ENCODE measurements at regions not wholly inside any gene's neighbourhood (a gene's known extent, or its start where the extent isn't known, plus 50 kb on each side); places are given as distances from the start of the nearest gene placed in this dataset.

- no peak overlapping the region for H3K27ac ChIP-seq
- H3K4me3 ChIP-seq (ENCODE audit: low read depth in 1 of 2, low read length in 1 of 2): no peak overlapping the region
- no peaks in the 10 kb centered on the region for H3K4me1 ChIP-seq (ENCODE audit: control insufficient read depth in 1 of 2, insufficient read depth in 1 of 2, low read depth in 1 of 2, low read length in 1 of 2)
- no peaks in the 10 kb centered on the region for H3K36me3 ChIP-seq
- no peaks in the 10 kb centered on the region for H3K27me3 ChIP-seq
- no peaks in the 10 kb centered on the region for H3K9me3 ChIP-seq
- TF ChIP-seq, protein P1, sequence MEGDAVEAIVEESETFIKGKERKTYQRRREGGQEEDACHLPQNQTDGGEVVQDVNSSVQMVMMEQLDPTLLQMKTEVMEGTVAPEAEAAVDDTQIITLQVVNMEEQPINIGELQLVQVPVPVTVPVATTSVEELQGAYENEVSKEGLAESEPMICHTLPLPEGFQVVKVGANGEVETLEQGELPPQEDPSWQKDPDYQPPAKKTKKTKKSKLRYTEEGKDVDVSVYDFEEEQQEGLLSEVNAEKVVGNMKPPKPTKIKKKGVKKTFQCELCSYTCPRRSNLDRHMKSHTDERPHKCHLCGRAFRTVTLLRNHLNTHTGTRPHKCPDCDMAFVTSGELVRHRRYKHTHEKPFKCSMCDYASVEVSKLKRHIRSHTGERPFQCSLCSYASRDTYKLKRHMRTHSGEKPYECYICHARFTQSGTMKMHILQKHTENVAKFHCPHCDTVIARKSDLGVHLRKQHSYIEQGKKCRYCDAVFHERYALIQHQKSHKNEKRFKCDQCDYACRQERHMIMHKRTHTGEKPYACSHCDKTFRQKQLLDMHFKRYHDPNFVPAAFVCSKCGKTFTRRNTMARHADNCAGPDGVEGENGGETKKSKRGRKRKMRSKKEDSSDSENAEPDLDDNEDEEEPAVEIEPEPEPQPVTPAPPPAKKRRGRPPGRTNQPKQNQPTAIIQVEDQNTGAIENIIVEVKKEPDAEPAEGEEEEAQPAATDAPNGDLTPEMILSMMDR (IDR thresholded peaks at IDR 0.05): no peak
Measured at GRCh38 chr20:60728705-60729104, 523.4 kb upstream of the CDH4 start.

DNA sequence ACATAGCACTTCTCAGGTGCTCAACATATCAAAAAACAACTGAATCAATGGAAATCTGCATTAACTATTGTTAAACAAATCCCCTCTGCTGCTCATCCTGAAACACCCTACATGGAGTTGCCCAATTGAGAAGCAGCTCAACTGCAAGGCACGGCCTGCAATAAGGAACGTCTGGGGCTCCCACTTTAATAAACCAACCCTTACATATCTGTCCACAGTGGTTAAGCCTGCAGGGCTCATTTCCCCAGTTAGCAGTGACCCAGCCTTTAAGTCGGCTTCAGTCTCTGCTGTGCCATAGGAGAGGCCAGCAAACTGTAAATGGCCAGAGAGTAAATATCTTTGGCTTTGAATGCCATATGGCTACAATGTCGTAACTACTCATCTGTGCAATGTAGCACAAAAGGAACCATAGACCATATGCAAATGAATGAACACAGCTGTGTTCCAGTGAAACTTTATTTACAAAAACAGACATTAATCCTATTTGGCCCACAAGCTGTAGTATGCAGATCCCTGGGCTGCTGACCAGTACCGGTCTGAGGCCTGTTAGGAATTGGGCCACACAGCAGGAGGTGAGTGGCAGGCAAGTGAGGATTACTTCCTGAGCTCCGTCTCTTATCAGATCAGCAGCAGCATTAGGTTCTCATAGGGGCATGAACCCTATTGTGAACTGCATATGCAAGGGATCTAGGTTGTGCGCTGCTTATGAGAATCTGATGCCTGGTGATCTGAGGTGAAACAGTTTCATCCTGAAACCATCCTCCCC is 522.7 kb upstream of the CDH4 start:
- no peaks in the 10 kb centered on the region for H3K27me3 ChIP-seq
- H3K4me1 ChIP-seq (ENCODE audit: control insufficient read depth in 1 of 2, insufficient read depth in 1 of 2, low read depth in 1 of 2, low read length in 1 of 2): no peaks in the 10 kb centered on the region
- no peaks in the 10 kb centered on the region for H3K9me3 ChIP-seq
- no peak overlapping the region for H3K27ac ChIP-seq
- H3K4me3 ChIP-seq (ENCODE audit: low read depth in 1 of 2, low read length in 1 of 2): no peak overlapping the region
- TF ChIP-seq, protein P1 (IDR thresholded peaks at IDR 0.05): no peak
- no peaks in the 10 kb centered on the region for H3K36me3 ChIP-seq

- no peaks in the 10 kb centered on the region for H3K36me3 ChIP-seq
- H3K4me1 ChIP-seq (ENCODE audit: control insufficient read depth in 1 of 2, insufficient read depth in 1 of 2, low read depth in 1 of 2, low read length in 1 of 2): no peaks in the 10 kb centered on the region
- H3K27me3 ChIP-seq: no peaks in the 10 kb centered on the region
- no peak overlapping the region for H3K27ac ChIP-seq
- no peaks in the 10 kb centered on the region for H3K9me3 ChIP-seq
- TF ChIP-seq, protein P1 (IDR thresholded peaks at IDR 0.05): no peak
- no peak overlapping the region for H3K4me3 ChIP-seq (ENCODE audit: low read depth in 1 of 2, low read length in 1 of 2)
Measured at GRCh38 chr20:60732322-60732721, 519.7 kb upstream of the CDH4 start.

DNA sequence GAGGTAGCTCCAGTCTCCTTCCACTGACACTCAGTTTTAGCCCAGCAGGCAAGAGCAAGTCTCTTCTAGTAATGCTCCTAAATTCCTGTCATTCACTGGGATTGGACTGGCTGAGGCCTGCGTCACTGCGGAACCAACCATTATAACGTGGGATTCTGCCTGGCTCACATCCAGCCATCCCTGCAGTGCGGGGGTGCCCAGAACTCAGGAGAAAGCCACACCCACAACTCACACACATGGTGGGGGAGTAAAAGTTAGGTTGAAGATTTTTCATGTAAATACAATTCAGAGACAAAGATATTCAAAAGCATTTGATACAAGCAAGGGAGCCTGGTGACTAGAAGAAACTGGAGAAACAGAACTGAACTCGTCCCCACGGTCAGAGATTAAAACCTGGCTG is 504.0 kb upstream of the CDH4 start:
- Histone ChIP-seq H3K9me3 (no peaks in the 10 kb centered on the region), H3K27ac (no peak overlapping the region), H3K27me3 (no peaks in the 10 kb centered on the region), H3K4me1 (ENCODE audit: control insufficient read depth in 1 of 2, insufficient read depth in 1 of 2, low read depth in 1 of 2, low read length in 1 of 2) (no peaks in the 10 kb centered on the region), H3K36me3 (no peaks in the 10 kb centered on the region), H3K4me3 (ENCODE audit: low read depth in 1 of 2, low read length in 1 of 2) (no peak overlapping the region)
- TF ChIP-seq, protein P1 (IDR thresholded peaks at IDR 0.05): no peak

DNA sequence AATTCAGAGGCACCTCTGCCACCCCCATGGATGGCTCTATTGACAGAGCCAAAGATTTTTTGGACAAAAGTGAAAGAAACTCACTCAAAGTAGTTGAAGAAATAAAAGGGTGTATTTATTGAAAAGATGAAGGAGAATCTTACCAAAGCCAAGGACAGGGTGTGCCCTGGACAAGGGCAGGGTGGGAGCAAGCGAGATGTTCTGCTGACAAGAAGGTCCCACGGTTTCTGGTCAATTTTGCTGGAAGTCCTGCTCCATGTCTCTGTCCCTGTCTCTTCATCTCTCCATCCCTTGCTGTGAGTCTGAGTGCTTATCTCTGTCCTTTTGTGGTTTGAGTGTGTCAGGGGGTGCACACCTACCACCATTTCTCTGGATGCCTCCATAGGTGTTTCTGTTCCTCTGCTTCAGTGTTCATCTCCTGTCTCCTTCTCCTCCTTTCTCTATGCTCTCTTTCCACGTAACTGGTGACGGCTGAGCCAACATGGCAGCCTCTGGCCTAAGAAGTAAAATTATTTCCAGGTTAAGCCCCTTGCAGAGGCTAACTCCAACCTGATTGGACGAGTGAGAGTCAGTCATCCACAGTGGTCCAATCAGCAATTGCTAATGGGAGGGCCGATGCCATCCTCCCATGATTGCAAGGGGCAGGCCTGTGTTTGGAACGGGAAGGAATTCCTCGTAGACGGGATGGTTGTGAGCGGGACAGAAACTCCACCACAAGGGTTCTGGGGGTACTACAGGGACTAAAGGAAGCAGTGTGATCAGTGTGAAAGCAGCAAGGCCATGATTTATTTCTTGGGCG is 502.1 kb upstream of the CDH4 start:
- Histone ChIP-seq H3K36me3 (no peaks in the 10 kb centered on the region), H3K4me1 (ENCODE audit: control insufficient read depth in 1 of 2, insufficient read depth in 1 of 2, low read depth in 1 of 2, low read length in 1 of 2) (no peaks in the 10 kb centered on the region), H3K4me3 (ENCODE audit: low read depth in 1 of 2, low read length in 1 of 2) (no peak overlapping the region), H3K27me3 (no peaks in the 10 kb centered on the region), H3K9me3 (no peaks in the 10 kb centered on the region), H3K27ac (no peak overlapping the region)
- TF ChIP-seq, protein P1 (IDR thresholded peaks at IDR 0.05): no peak
